Stimulated activated naive B cell treated with anti-CD40 and anti-IgM and Interleukin-4, amounts not matched to agents 10 μg/mL and 1 μg/mL and 100 μg/mL, for 72 hours (primary cell): ENCODE measurements at regions not wholly inside any gene's neighbourhood (a gene's known extent, or its start where the extent isn't known, plus 50 kb on each side); places are given as distances from the start of the nearest gene placed in this dataset.
A peak's percentile ranks its signal among the peaks of the same experiment; 100 is the strongest.

Experiments used
- ATAC-seq, 2 donors: fragments of 150-1000 bp; cut with Tn5 transposase; replicated peaks; 2 replicates each; pipeline ENCODE4 v1.10.0; 2021; ENCODE audit warnings: moderate library complexity in 1 of 2
- DNase-seq: peaks from one replicate; pipeline ENCODE4 v3.0.0; 2021
- H3K27ac Mint-ChIP-seq: one replicate; pipeline ENCODE4 v1.8.0; 2022; ENCODE audit warnings: mild to moderate bottlenecking, mixed read lengths
- H3K27me3 Mint-ChIP-seq, 2 donors: one replicate each; pipeline ENCODE4 v1.8.0; 2022; ENCODE audit warnings: mixed read lengths in 2 of 2
- H3K36me3 Mint-ChIP-seq, 2 donors: one replicate each; pipeline ENCODE4 v1.8.0; 2022; ENCODE audit warnings: mixed read lengths in 2 of 2, mild to moderate bottlenecking in 1 of 2
- H3K4me1 Mint-ChIP-seq, 2 donors: one replicate each; pipeline ENCODE4 v1.8.0; 2022; ENCODE audit warnings: mixed read lengths in 2 of 2, mild to moderate bottlenecking in 1 of 2
- H3K4me3 Mint-ChIP-seq, 2 donors: one replicate each; pipeline ENCODE4 v1.8.0; 2022; ENCODE audit warnings: mild to moderate bottlenecking in 2 of 2, mixed read lengths in 2 of 2, moderate library complexity in 1 of 2
- H3K9me3 Mint-ChIP-seq, 2 donors: one replicate each; pipeline ENCODE4 v1.8.0; 2022; ENCODE audit warnings: mixed read lengths in 2 of 2, mild to moderate bottlenecking in 1 of 2

GRCh38 chr14:43901911-43902673 is 605.0 kb downstream of the FSCB start:
- DNase-seq: no peak
- Mint-ChIP-seq H3K4me3 (no peak overlapping the region), H3K9me3 (peaks cover 0 to 3% of the 10 kb centered on the region in 2 donors), H3K27me3 (no peaks in the 10 kb centered on the region), H3K36me3 (no peaks in the 10 kb centered on the region), H3K27ac (no peak overlapping the region), H3K4me1 (no peaks in the 10 kb centered on the region)
- ATAC-seq: no peak

GRCh38 chr14:43900173-43900655 is 606.9 kb downstream of the FSCB start:
- no peak for DNase-seq

GRCh38 chr14:43898687-43899086 is 608.4 kb downstream of the FSCB start:
- no peak for ATAC-seq
- Mint-ChIP-seq H3K4me1 (no peaks in the 10 kb centered on the region), H3K4me3 (no peak overlapping the region), H3K9me3 (no peaks in the 10 kb centered on the region), H3K27me3 (no peaks in the 10 kb centered on the region), H3K36me3 (no peaks in the 10 kb centered on the region), H3K27ac (no peak overlapping the region)
- no peak for DNase-seq

More at GRCh38 chr14:43900173-43900655, 606.9 kb downstream of the FSCB start:
- Mint-ChIP-seq H3K9me3 (no peaks in the 10 kb centered on the region), H3K27me3 (no peaks in the 10 kb centered on the region), H3K4me1 (no peaks in the 10 kb centered on the region), H3K27ac (no peak overlapping the region), H3K36me3 (no peaks in the 10 kb centered on the region), H3K4me3 (no peak overlapping the region)
- no peak for ATAC-seq

DNA sequence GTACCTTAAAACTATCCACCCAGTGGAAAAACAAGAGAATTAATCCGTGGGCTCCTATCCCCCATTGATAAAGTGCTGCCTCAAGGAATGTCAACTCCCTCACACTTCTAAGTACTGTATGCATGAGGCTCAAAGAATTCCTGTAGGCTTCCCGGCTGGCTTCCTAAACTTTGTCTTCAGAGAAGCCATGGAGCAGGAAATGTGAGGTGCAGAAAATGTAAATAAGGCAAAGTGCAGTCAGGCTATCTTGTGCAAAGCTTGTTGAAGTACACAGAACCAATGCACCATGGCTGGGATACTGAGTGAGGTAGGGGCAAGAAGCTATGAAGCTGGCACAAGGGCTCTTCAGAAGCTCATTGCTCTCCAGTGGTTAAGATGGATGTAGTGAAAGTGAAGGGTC is 611.0 kb downstream of the FSCB start:
- ATAC-seq (no peak), DNase-seq (no peak)
- Mint-ChIP-seq H3K9me3 (no peaks in the 10 kb centered on the region), H3K4me3 (no peak overlapping the region), H3K27me3 (no peaks in the 10 kb centered on the region), H3K27ac (no peak overlapping the region), H3K36me3 (no peaks in the 10 kb centered on the region), H3K4me1 (no peaks in the 10 kb centered on the region)

DNA sequence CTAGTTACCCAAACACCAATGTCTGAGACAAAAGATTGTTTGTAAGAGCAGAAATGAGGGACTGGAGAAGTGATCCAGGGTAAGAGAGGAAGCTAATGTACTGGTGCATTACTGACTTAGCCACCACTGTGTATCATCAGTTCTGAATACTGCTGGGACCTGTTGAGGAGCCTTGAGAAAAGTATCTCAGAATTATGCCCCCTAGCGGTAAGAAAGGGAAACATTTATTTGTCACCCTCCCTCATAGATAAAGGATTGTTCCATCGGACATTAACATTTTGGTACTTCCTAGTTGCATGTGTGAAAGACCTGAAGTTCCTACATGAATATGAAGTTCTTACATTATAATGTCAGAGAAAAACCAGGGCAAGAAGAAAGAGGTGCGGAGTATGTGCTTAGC is 612.5 kb downstream of the FSCB start:
- H3K27ac Mint-ChIP-seq: no peak overlapping the region
- no peaks in the 10 kb centered on the region for H3K27me3 Mint-ChIP-seq
- H3K4me3 Mint-ChIP-seq: no peak overlapping the region
- H3K4me1 Mint-ChIP-seq: no peaks in the 10 kb centered on the region
- H3K9me3 Mint-ChIP-seq: no peaks in the 10 kb centered on the region
- ATAC-seq (peak; percentile 39 to 64), DNase-seq (no peak)
- no peaks in the 10 kb centered on the region for H3K36me3 Mint-ChIP-seq

DNA sequence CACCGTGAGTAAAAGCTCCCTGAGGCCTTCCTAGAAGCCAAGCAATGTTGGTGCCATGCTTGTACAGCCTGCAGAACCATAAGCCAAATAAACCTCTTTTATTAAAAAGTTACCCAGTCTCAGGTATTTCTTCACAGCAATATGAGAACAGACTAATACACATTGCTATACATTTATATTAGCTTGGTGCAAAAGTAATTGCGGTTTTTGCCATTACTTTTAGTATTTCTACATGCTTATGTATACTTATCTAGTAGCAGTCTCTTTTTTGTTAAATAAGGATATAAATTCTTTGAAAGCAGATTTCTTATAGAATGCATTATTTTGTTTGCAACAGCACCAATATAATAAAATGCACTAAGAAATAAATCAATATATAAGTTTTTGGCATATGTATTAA is 619.6 kb downstream of the FSCB start:
- Mint-ChIP-seq H3K4me1 (no peaks in the 10 kb centered on the region), H3K4me3 (no peak overlapping the region), H3K27ac (no peak overlapping the region), H3K36me3 (no peaks in the 10 kb centered on the region), H3K9me3 (no peaks in the 10 kb centered on the region), H3K27me3 (no peaks in the 10 kb centered on the region)
- ATAC-seq (no peak), DNase-seq (no peak)

DNA sequence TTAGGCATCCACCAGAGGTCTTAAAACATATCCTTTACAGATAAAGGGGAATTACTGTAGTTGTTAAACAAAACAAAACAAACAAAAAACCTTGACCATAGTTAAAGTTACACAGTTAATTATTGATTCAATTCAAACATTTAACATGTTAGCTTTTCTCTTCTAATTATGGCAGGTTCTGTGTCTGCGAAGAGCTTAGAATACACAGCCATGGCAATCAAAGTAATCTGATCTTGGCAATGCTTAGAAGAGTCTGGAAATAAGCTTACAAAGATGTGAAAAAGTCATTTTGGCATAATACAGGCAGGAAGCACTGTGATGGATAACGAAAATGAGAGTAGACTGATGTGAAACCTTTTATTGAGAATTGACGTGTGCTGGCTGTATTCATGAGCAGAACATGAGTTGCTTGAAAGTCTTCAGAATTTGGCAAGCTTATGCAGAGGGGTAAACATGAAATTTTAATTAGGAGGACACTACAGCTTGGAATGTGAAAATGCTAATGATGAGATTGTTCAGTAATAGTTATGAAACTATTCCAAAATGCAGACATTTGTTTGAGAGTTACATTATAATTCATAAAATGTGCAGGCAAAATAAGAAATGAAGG is 629.6 kb downstream of the FSCB start:
- no peak overlapping the region for H3K27ac Mint-ChIP-seq
- H3K9me3 Mint-ChIP-seq: no peaks in the 10 kb centered on the region
- H3K4me1 Mint-ChIP-seq: no peaks in the 10 kb centered on the region
- no peak for ATAC-seq
- H3K27me3 Mint-ChIP-seq: no peaks in the 10 kb centered on the region
- H3K36me3 Mint-ChIP-seq: no peaks in the 10 kb centered on the region
- H3K4me3 Mint-ChIP-seq: no peak overlapping the region
- no peak for DNase-seq

GRCh38 chr14:43872752-43873655 is 634.1 kb downstream of the FSCB start:
- no peaks in the 10 kb centered on the region for H3K9me3 Mint-ChIP-seq
- no peaks in the 10 kb centered on the region for H3K36me3 Mint-ChIP-seq
- no peak for DNase-seq
- no peak for ATAC-seq
- H3K27ac Mint-ChIP-seq: no peak overlapping the region
- no peaks in the 10 kb centered on the region for H3K27me3 Mint-ChIP-seq
- H3K4me1 Mint-ChIP-seq: no peaks in the 10 kb centered on the region
- no peak overlapping the region for H3K4me3 Mint-ChIP-seq

DNA sequence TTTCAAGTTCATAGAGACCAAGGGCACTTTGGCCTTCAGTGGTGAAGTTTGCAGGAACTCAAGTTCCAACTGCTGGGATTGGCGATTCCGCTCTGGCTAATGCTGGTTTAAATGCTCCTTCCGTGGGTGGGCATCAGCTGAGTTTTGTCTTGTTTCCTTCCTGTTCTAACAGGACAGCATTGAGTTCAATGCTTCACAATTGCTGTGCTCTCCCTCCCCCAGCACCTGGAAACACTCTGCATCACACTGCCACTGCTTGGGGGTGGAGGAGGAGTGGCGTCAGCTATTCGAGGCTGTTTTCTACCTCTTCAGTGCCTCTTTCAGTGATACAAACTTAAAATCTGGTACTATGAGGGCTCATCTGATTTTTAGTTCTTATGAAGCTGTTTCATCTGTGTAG is 634.9 kb downstream of the FSCB start:
- Mint-ChIP-seq H3K27ac (no peak overlapping the region), H3K27me3 (no peaks in the 10 kb centered on the region), H3K4me1 (no peaks in the 10 kb centered on the region), H3K4me3 (no peak overlapping the region), H3K36me3 (no peaks in the 10 kb centered on the region), H3K9me3 (no peaks in the 10 kb centered on the region)
- DNase-seq (no peak), ATAC-seq (no peak)

DNA sequence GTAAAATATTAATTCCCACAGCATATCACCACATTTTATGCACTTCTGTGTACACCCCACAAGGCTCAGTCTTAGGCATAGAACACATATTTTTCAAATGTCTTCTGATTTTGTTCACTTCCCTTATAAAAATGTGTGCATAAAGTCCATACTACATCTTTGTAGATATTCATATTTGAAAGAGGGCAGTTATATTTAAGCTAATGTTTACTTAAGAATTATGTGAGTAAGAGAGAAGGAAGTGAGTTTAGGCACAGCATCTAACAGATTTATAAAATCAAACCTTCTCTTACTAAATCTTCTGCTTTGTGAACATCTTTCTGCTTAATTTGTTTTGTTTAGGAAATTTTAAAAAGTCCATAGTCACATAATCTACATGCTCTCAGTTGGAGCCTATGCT is 648.1 kb downstream of the FSCB start:
- Mint-ChIP-seq H3K27ac (no peak overlapping the region), H3K4me3 (no peak overlapping the region), H3K9me3 (peaks cover 1 to 6% of the 10 kb centered on the region in 2 donors), H3K36me3 (no peaks in the 10 kb centered on the region), H3K27me3 (no peaks in the 10 kb centered on the region), H3K4me1 (no peaks in the 10 kb centered on the region)
- DNase-seq: no peak
- no peak for ATAC-seq

DNA sequence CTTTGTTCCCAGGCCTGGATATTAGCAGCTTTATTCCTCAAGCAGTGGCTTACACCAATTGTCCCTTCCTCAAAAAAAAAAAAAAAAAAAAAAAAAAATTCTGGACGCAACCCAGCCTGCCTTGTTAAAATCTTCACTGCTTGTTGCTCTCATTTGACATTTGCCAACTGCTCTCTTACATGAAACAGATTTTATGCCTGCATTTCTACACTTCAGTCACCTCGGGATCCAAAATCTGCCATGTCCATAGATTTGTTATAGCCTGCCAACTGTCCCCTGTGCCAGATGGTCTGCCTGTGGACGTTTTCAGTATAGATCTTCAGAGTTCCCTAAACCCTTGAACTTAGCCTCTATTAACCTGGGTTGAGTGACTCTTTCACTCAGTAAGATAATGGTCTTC is 651.5 kb downstream of the FSCB start:
- Mint-ChIP-seq H3K27ac (no peak overlapping the region), H3K36me3 (no peaks in the 10 kb centered on the region), H3K27me3 (no peaks in the 10 kb centered on the region), H3K4me3 (no peak overlapping the region), H3K9me3 (peaks cover 5 to 6% of the 10 kb centered on the region in 2 donors), H3K4me1 (no peaks in the 10 kb centered on the region)
- ATAC-seq (no peak), DNase-seq (no peak)

- H3K4me1 Mint-ChIP-seq: no peaks in the 10 kb centered on the region
- no peak for DNase-seq
- no peak overlapping the region for H3K4me3 Mint-ChIP-seq
Measured at GRCh38 chr14:43853541-43853940, 653.5 kb downstream of the FSCB start.

DNA sequence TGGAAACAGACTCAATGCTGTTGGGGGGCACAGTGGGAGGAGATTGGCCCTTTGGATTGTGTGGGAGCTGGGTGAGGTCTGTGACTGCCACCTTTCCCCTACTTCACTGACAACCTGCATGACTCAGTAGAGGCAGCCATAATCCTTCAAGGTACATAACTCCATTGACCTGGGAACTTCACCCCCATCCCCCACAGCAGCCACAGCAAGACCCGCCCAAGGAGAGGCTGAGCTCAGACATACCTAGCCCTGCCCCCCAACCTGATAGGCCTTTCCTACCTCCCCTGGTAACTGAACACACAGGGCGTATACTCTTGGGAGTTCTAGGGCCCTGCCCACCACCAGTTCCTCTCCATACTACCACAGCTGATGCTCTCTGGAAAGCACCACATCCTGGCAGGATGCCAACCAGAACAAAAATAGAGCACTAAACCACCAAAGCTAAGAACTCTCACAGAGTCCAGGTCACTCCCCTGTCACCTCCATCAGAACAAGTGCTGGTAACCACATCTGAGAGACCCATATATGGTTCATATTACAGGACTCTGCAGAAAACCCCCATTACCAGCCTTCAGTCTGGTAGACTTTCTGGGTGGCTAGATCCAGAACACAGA is 703.9 kb downstream of the FSCB start:
- H3K27me3 Mint-ChIP-seq: no peaks in the 10 kb centered on the region
- no peaks in the 10 kb centered on the region for H3K36me3 Mint-ChIP-seq
- peaks cover 7 to 9% of the 10 kb centered on the region in 2 donors for H3K9me3 Mint-ChIP-seq
- H3K4me3 Mint-ChIP-seq: no peak overlapping the region
- peaks cover 0 to 2% of the 10 kb centered on the region in 2 donors for H3K4me1 Mint-ChIP-seq
- no peak overlapping the region for H3K27ac Mint-ChIP-seq
- ATAC-seq: peak in 1 of 2 donors; percentile 43
- no peak for DNase-seq

More at GRCh38 chr14:43853541-43853940, 653.5 kb downstream of the FSCB start:
- ATAC-seq: no peak
- Mint-ChIP-seq H3K27ac (no peak overlapping the region), H3K36me3 (no peaks in the 10 kb centered on the region), H3K27me3 (no peaks in the 10 kb centered on the region), H3K9me3 (peaks cover 6 to 9% of the 10 kb centered on the region in 2 donors)

- no peak for ATAC-seq
Measured at GRCh38 chr14:43795600-43796228, 711.4 kb downstream of the FSCB start.

More at GRCh38 chr14:43795600-43796228, 711.4 kb downstream of the FSCB start:
- no peak overlapping the region for H3K27ac Mint-ChIP-seq
- H3K9me3 Mint-ChIP-seq: peaks cover 0 to 2% of the 10 kb centered on the region in 2 donors
- H3K27me3 Mint-ChIP-seq: no peaks in the 10 kb centered on the region
- no peaks in the 10 kb centered on the region for H3K36me3 Mint-ChIP-seq
- no peak for DNase-seq
- no peaks in the 10 kb centered on the region for H3K4me1 Mint-ChIP-seq
- H3K4me3 Mint-ChIP-seq: no peak overlapping the region
